Gastroesophageal sphincter (tissue), 3 donors: ENCODE measurements at regions not wholly inside any gene's neighbourhood (a gene's known extent, or its start where the extent isn't known, plus 50 kb on each side); places are given as distances from the start of the nearest gene placed in this dataset.

Source experiments
- POLR2A ChIP-seq, 2 donors: fragments of 450-650 bp; IDR thresholded peaks; one replicate each; pipeline ENCODE4 v1.6.1; 2017; ENCODE audit warnings: antibody characterized with exemption in 2 of 2, mild to moderate bottlenecking in 2 of 2, moderate library complexity in 1 of 2
- POLR2AphosphoS5 ChIP-seq: sonication (generic); formaldehyde crosslinking; IDR thresholded peaks from one replicate; pipeline ENCODE4 v1.6.1; 2017; ENCODE audit warnings: antibody characterized with exemption
- TF ChIP-seq, protein P1 (sequence below), 4 experiments: fragments of 200-600 bp in 2 of 4; fragments of 450-650 bp in 2 of 4; sonication (generic) in 1 of 4; IDR thresholded peaks; one replicate each; pipeline ENCODE4 v1.5.1; 2017 to 2019; ENCODE audit warnings: antibody characterized with exemption in 4 of 4, mild to moderate bottlenecking in 2 of 4, moderate library complexity in 2 of 4

DNA sequence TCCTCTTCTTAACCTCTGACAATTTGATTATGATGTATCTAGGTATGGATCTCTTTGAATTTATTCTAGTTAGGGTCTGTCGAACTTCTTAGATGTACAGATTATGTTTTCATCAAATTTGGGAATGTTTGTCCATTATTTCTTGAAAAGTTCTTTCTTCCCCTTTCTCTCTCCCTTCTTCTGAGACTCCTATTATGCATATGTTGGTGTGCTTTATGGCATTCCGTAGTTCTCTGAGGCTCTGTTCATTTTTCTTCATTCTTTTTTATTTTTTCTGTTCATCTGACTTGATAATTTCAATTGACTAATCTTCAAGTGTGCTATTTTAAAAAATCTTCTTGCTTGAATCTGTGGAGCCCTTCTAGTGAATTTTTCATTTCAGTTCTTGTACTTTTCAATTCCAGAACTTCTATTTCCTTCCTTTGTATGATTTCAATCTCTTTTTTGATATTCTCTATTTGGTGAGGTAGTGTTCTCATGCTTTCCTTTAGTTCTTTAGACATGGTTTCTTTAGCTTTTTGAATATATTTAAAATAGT lies 79.8 kb downstream of the TMEM270 start:
- TF ChIP-seq POLR2AphosphoS5 (no peak), POLR2A (IDR thresholded peaks at IDR 0.05) (no peak)
- TF ChIP-seq, protein P1, sequence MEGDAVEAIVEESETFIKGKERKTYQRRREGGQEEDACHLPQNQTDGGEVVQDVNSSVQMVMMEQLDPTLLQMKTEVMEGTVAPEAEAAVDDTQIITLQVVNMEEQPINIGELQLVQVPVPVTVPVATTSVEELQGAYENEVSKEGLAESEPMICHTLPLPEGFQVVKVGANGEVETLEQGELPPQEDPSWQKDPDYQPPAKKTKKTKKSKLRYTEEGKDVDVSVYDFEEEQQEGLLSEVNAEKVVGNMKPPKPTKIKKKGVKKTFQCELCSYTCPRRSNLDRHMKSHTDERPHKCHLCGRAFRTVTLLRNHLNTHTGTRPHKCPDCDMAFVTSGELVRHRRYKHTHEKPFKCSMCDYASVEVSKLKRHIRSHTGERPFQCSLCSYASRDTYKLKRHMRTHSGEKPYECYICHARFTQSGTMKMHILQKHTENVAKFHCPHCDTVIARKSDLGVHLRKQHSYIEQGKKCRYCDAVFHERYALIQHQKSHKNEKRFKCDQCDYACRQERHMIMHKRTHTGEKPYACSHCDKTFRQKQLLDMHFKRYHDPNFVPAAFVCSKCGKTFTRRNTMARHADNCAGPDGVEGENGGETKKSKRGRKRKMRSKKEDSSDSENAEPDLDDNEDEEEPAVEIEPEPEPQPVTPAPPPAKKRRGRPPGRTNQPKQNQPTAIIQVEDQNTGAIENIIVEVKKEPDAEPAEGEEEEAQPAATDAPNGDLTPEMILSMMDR (IDR thresholded peaks at IDR 0.05): no peak
